ENCODE measurements at regions not wholly inside any gene's neighbourhood (a gene's known extent, or its start where the extent isn't known, plus 50 kb on each side); places are given as distances from the start of the nearest gene placed in this dataset.

DNA sequence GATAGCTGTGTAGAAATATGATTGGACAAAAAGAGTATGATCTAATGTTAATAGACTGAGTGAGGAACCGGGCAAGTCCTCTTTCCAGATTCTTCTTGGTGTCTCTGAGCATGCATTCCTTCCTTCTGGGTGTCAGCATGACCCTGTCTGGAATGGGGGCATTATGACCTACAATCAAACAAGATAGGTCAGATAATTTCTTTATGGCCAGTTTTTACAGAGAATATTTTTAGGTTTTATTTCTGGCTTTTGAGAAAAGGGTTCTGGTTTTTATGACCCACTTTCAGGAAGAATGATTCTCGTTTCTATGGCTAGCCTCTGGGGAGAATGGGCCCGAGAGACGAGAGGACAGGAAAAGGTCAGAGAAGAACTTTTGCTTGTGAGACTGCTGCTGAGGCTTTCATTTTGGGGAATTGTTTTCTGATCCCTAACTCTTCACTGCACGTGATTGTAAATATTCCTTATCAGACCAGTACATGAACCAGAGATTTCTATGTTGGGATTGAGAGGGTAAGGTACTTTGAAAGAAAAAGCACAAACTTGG, 383.8 kb downstream of the AASDHPPT start:
- DNase-seq (ENCODE audit: extremely low spot score in 2 of 2): no peak
- Histone ChIP-seq H3K27ac (peak overlapping the region; percentile 29), H3K9me3 (no peaks in the 10 kb centered on the region), H3K4me1 (peaks cover 21% of the 10 kb centered on the region), H3K27me3 (no peaks in the 10 kb centered on the region), H3K36me3 (no peaks in the 10 kb centered on the region), H3K4me3 (no peak overlapping the region)
- TF ChIP-seq POLR2A (IDR thresholded peaks at IDR 0.05) (no peak), POLR2AphosphoS5 (IDR thresholded peaks at IDR 0.05; ENCODE audit: insufficient read depth in 1 of 2, low read depth in 1 of 2) (no peak)
- TF ChIP-seq, protein P1, sequence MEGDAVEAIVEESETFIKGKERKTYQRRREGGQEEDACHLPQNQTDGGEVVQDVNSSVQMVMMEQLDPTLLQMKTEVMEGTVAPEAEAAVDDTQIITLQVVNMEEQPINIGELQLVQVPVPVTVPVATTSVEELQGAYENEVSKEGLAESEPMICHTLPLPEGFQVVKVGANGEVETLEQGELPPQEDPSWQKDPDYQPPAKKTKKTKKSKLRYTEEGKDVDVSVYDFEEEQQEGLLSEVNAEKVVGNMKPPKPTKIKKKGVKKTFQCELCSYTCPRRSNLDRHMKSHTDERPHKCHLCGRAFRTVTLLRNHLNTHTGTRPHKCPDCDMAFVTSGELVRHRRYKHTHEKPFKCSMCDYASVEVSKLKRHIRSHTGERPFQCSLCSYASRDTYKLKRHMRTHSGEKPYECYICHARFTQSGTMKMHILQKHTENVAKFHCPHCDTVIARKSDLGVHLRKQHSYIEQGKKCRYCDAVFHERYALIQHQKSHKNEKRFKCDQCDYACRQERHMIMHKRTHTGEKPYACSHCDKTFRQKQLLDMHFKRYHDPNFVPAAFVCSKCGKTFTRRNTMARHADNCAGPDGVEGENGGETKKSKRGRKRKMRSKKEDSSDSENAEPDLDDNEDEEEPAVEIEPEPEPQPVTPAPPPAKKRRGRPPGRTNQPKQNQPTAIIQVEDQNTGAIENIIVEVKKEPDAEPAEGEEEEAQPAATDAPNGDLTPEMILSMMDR (IDR thresholded peaks at IDR 0.05): no peak
- intact Hi-C loops (cut with DNase I): no loop called here

DNA sequence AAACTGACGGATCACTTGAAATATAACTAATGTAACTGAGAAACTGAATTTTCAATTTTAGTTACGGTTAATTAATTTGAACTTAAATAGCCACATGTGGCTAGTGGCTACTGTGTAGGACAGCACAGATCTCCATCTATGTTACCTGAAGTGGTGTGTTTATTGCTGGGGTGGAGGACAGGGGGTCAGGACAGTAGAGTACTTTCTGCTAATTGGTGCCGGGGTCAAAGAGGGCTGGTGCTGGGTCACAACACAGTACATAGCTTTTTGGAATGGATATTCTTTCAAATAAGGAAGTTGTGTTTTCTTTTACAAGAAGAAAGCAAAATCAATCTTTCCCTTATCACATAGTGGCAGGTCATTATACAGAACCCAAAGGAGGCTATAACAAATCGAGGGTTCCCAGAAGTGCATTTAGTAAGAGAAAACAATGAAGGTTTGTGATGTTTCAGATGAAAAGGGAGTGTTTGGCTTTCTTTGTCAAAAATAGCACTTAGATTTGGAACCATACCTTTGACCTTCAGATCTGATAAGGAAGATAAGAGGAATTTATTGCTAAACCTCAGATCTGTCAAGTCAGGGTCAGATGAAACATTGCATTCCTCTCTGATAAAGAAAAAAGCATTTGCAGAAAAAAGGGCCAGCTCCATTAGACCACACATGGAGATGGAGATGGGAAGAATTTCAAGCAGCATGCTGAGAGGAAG, 384.5 kb downstream of the AASDHPPT start:
- Histone ChIP-seq H3K27me3 (no peaks in the 10 kb centered on the region), H3K4me1 (peaks cover 21% of the 10 kb centered on the region), H3K27ac (peak overlapping the region; percentile 29), H3K9me3 (no peaks in the 10 kb centered on the region), H3K4me3 (no peak overlapping the region), H3K36me3 (no peaks in the 10 kb centered on the region)
- DNase-seq (ENCODE audit: extremely low spot score in 2 of 2): no peak
- no peak for TF ChIP-seq POLR2A (IDR thresholded peaks at IDR 0.05)
- intact Hi-C loops (cut with DNase I): no loop called here

DNA sequence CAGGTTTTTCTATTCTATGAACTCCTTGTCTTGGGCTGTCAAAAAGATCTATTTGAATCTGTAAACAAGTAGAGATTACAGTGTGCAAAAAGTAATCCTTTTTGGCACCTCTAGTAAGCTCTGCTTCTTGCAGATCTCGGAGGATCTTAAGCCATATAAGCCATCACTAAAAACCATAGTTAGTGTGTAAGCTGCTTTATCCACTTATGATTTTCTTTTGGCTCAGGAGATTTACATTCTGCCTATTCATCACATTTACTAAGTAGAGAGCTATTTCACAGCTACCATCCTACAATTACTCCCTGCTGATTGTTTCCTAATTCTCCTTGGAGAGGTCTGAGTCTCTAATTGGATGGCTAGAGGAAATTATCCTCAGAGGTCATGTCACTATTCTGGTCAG, 385.7 kb downstream of the AASDHPPT start:
- H3K36me3 ChIP-seq: no peaks in the 10 kb centered on the region
- no peak for DNase-seq (ENCODE audit: extremely low spot score in 2 of 2)
- TF ChIP-seq POLR2AphosphoS5 (IDR thresholded peaks at IDR 0.05; ENCODE audit: insufficient read depth in 1 of 2, low read depth in 1 of 2) (no peak), POLR2A (IDR thresholded peaks at IDR 0.05) (no peak)
- TF ChIP-seq, protein P1 (IDR thresholded peaks at IDR 0.05): no peak
- H3K4me1 ChIP-seq: peaks cover 21% of the 10 kb centered on the region
- peak overlapping the region; percentile 2 for H3K27ac ChIP-seq
- H3K4me3 ChIP-seq: no peak overlapping the region
- no peaks in the 10 kb centered on the region for H3K27me3 ChIP-seq
- intact Hi-C loops (cut with DNase I): no loop called here
- no peaks in the 10 kb centered on the region for H3K9me3 ChIP-seq

GRCh38 chr11:106463796-106464201, 386.3 kb downstream of the AASDHPPT start:
- no peak overlapping the region for H3K4me3 ChIP-seq
- peaks cover 21% of the 10 kb centered on the region for H3K4me1 ChIP-seq
- no peaks in the 10 kb centered on the region for H3K36me3 ChIP-seq
- no peaks in the 10 kb centered on the region for H3K27me3 ChIP-seq
- TF ChIP-seq, protein P1 (IDR thresholded peaks at IDR 0.05): no peak
- TF ChIP-seq POLR2A (IDR thresholded peaks at IDR 0.05): no peak
- TF ChIP-seq POLR2AphosphoS5 (IDR thresholded peaks at IDR 0.05; ENCODE audit: insufficient read depth in 1 of 2, low read depth in 1 of 2): no peak
- intact Hi-C loops (cut with DNase I): no loop called here
- peak overlapping the region; percentile 2 for H3K27ac ChIP-seq
- no peak for DNase-seq (ENCODE audit: extremely low spot score in 2 of 2)
- no peaks in the 10 kb centered on the region for H3K9me3 ChIP-seq

GRCh38 chr11:106464728-106465127, 387.3 kb downstream of the AASDHPPT start:
- no peak for TF ChIP-seq POLR2A (IDR thresholded peaks at IDR 0.05)
- no peak for TF ChIP-seq POLR2AphosphoS5 (IDR thresholded peaks at IDR 0.05; ENCODE audit: insufficient read depth in 1 of 2, low read depth in 1 of 2)
- TF ChIP-seq, protein P1 (IDR thresholded peaks at IDR 0.05): no peak
- Histone ChIP-seq H3K36me3 (no peaks in the 10 kb centered on the region), H3K27me3 (no peaks in the 10 kb centered on the region), H3K4me3 (no peak overlapping the region), H3K4me1 (peaks cover 21% of the 10 kb centered on the region), H3K27ac (no peak overlapping the region), H3K9me3 (no peaks in the 10 kb centered on the region)
- intact Hi-C loops (cut with DNase I): no loop called here
- no peak for DNase-seq (ENCODE audit: extremely low spot score in 2 of 2)

Data from vagina (tissue), 2 donors.